NCI-H146 (cell line): ENCODE measurements at regions not wholly inside any gene's neighbourhood (a gene's known extent, or its start where the extent isn't known, plus 50 kb on each side); places are given as distances from the start of the nearest gene placed in this dataset.
"Not testable (repeated sequence)": the region's sequence is repeated elsewhere in the genome, so short reads cannot be mapped to it uniquely, and the experiment has no call there.

Experiments
- DNase-seq: peaks from one replicate; lab custom pipeline; 2025; lab: John Stamatoyannopoulos, UW

- DNase-seq = no peak
Measured at GRCh38 chr5:103743421-103743820, 180.8 kb upstream of the NUDT12 start.

- no peak for DNase-seq
Measured at GRCh38 chr5:103741984-103742383, 179.4 kb upstream of the NUDT12 start.

DNA sequence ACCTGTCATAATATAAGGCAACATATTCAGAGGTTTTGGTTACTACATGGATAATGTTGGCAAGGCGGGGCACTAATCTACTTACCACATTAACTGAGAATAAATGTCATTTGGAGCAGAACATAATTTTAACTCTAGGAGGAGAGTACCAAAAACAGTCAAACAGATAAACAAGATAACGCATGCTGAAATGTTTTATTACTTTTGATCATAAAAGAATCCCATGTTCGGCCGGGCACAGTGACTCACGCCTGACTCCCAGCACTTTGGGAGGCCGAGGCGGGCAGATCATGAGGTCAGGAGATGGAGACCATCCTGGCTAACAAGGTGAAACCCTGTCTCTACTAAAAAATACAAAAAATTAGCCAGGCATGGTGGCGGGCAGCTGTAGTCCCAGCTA is 173.8 kb upstream of the NUDT12 start:
- DNase-seq = not testable (repeated sequence)

- no peak for DNase-seq
Measured at GRCh38 chr5:103724271-103724670, 161.7 kb upstream of the NUDT12 start.

- DNase-seq = no peak
Measured at GRCh38 chr5:103721183-103721582, 158.6 kb upstream of the NUDT12 start.

GRCh38 chr5:103718108-103718507 is 155.5 kb upstream of the NUDT12 start:
- DNase-seq = no peak

- DNase-seq = no peak
Measured at GRCh38 chr5:103708601-103709000, 146.0 kb upstream of the NUDT12 start.

DNA sequence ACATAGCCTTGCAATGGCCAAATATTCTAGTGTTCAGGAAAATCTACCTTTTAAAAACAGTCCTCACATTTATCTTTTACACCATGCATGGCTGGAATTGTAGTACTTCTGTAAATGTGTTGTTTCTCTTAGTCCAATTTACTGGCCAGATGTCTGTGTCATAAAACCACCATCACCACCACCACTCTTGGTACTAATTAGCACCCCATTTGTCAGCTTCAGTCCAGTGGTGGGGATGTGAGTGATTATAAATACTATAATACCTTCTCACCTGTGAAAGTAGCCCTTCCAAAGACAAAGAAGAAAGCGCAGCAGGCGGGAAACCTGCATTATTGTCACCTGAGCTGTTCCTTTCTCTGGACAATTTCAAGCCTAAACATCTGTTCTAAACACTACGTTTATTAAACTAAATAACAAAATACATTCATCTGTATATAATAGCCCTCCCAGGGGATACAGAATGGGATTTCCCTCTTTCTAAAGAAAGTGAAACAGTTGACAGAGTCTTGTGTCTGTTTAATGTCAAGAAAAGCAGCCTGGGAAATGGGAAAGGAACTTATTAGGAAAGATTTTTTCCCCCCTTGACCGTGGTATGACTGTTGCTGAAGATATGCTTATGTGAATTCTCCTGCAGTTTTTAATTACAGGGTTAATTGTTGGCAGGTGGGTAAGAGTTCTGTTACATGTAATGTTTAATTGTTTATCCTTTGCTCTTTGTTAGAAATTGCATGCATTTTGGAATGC is 144.5 kb upstream of the NUDT12 start:
- peak; percentile 74 for DNase-seq

- DNase-seq = no peak
Measured at GRCh38 chr5:103703617-103704016, 141.0 kb upstream of the NUDT12 start.

DNA sequence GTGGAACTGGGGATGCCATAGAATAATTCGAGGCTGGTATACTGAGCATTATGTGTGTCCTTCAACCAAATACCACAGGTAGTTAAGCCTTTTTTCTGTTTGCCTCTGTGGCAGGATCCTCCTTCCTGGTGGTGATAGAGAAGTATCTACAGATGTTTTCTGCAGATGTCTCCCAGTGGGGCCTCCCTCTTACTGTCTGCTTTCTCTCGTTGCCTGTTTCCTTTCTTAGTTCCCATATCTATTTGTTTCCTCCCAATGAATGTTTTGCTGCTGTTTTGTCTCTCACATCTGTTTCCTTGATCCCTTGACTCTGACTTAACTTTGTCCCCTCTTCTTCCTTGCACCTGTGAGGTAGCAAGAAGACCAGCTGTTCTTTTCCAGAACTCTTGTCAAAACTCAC is 130.9 kb upstream of the NUDT12 start:
- DNase-seq = no peak

- DNase-seq = peak; percentile 47
Measured at GRCh38 chr5:103690676-103691075, 128.1 kb upstream of the NUDT12 start.

DNA sequence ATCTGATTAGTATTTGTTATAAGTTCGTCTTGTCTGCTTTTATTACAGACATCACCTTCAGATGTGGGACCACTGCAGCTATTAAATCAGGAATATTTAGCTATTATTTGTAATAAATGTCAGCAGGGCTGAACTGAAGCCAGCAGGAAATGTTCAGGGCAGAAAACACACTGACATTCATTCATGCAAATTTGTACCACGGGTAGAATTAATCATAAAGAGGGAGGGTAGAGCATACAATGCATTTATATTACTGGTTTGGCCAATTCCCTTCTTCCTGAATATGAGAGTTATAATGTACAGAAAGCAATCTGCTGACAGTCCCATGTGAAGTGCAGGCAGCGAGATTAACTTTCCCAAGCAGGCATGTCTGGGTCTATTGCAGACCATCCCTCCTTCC is 117.3 kb upstream of the NUDT12 start:
- DNase-seq = no peak

- not testable (repeated sequence) for DNase-seq
Measured at GRCh38 chr5:103676198-103676597, 113.6 kb upstream of the NUDT12 start.

DNA sequence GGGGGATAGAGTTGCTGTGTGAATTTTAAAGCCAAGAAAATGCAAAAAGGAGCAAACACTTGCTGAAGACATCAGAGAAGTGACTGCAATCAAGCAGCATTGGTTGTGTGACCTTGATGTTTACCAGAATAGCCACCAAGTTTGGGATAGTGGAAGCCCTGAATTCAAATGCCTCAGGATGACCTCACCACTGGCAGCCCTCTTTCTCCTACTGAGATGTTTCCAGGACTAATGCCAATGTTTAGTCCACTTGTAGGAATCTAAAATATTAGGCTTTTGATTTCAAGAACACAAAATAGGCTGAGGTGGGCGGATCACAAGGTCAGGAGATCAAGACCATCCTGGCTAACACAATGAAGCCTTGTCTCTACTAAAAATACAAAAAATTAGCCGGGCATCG is 112.2 kb upstream of the NUDT12 start:
- DNase-seq = no peak

DNA sequence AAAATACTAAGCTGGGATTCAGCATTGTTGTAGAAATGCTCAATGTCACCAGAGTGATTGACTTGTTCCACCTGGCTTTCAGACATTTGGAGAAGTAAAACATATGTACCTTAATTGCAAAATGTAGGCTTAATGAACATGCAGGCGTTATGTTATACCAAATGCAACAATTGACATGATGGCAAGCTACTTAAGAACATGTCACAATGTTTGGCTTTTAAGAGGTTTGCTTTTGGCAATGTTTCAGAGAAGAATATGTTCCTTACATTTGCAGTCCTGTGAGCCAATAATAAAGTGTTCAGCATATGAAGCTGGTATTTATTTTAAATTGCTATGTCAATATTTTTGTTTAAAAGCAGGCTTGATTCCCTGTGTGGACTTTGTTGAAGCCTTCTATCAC is 111.7 kb upstream of the NUDT12 start:
- peak; percentile 51 for DNase-seq

GRCh38 chr5:103669615-103670014 is 107.0 kb upstream of the NUDT12 start:
- DNase-seq = peak; percentile 62

GRCh38 chr5:103668281-103668680 is 105.7 kb upstream of the NUDT12 start:
- no peak for DNase-seq

- DNase-seq = no peak
Measured at GRCh38 chr5:103667068-103667467, 104.5 kb upstream of the NUDT12 start.

GRCh38 chr5:103657301-103657700 is 94.7 kb upstream of the NUDT12 start:
- no peak for DNase-seq

GRCh38 chr5:103648086-103648485 is 85.5 kb upstream of the NUDT12 start:
- no peak for DNase-seq

GRCh38 chr5:103646698-103647614 is 84.4 kb upstream of the NUDT12 start:
- no peak for DNase-seq

- no peak for DNase-seq
Measured at GRCh38 chr5:103645816-103646215, 83.2 kb upstream of the NUDT12 start.

DNA sequence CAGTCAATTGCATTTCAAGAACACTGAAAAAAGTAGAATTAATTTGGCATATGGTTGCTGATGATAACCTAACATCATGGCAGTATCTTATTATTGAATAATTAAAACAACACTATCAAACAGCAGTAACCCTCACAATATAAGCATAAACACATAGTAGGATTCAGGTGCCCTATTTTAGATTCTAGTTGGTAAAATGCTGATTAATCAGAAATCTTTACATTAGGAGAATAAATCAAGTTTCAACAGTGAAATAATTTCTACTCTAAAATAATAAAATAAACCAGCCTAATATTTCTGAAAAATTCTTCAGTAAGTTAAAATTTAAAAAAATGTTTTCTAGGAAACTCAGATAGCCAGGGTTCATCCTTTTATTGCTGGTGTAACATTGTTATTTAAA is 76.4 kb upstream of the NUDT12 start:
- DNase-seq = no peak
